ENCODE measurements at regions not wholly inside any gene's neighbourhood (a gene's known extent, or its start where the extent isn't known, plus 50 kb on each side); places are given as distances from the start of the nearest gene placed in this dataset.

GRCh38 chr6:6717953-6718352, 129.4 kb downstream of the LY86 start:
- Histone ChIP-seq H3K4me1 (peaks cover 15 to 36% (median 26%) of the 10 kb centered on the region in 4 donors), H3K9me3 (no peaks in the 10 kb centered on the region), H3K27ac (peak overlapping the region in 1 of 5 donors; percentile 48), H3K4me3 (no peak overlapping the region), H3K27me3 (no peaks in the 10 kb centered on the region), H3K36me3 (no peaks in the 10 kb centered on the region)
- WGBS, 5 donors: 39 to 45% (median 42%) methylated on average over 3 of the region's 3 CpGs
- intact Hi-C loops (cut with DNase I; ENCODE audit: low total_unique reads): no loop called here
- TF ChIP-seq POLR2AphosphoS5 (IDR thresholded peaks at IDR 0.05) (no peak), CTCF (IDR thresholded peaks at IDR 0.05) (no peak), POLR2A (IDR thresholded peaks at IDR 0.05) (no peak), EP300 (IDR thresholded peaks at IDR 0.05) (no peak)
- DNase-seq: peak in 1 of 2 donors; percentile 70

GRCh38 chr6:6721606-6722005, 133.1 kb downstream of the LY86 start:
- H3K27ac ChIP-seq: peak overlapping the region in 3 of 5 donors; percentile 21 to 68 (median 42)
- 16 to 44% (median 28%) methylated on average over 2 of the region's 2 CpGs for WGBS, 5 donors
- TF ChIP-seq CTCF (IDR thresholded peaks at IDR 0.05) (no peak), POLR2AphosphoS5 (IDR thresholded peaks at IDR 0.05) (no peak), EP300 (IDR thresholded peaks at IDR 0.05) (no peak), POLR2A (IDR thresholded peaks at IDR 0.05) (no peak)

GRCh38 chr6:6722195-6722594, 133.7 kb downstream of the LY86 start:
- Histone ChIP-seq H3K27me3 (no peaks in the 10 kb centered on the region), H3K4me1 (peaks cover 23 to 43% (median 31%) of the 10 kb centered on the region in 4 donors), H3K4me3 (no peak overlapping the region), H3K36me3 (no peaks in the 10 kb centered on the region), H3K9me3 (no peaks in the 10 kb centered on the region), H3K27ac (peak overlapping the region in 3 of 5 donors; percentile 21 to 68 (median 42))
- TF ChIP-seq POLR2AphosphoS5 (IDR thresholded peaks at IDR 0.05): no peak
- no peak for TF ChIP-seq CTCF (IDR thresholded peaks at IDR 0.05)
- TF ChIP-seq EP300 (IDR thresholded peaks at IDR 0.05): no peak
- no peak for TF ChIP-seq POLR2A (IDR thresholded peaks at IDR 0.05)
- intact Hi-C loops (cut with DNase I; ENCODE audit: low total_unique reads): no loop called here
- WGBS, 5 donors: 72 to 78% (median 74%) methylated on average over 5 of the region's 5 CpGs
- DNase-seq: no peak

More at GRCh38 chr6:6721606-6722005, 133.1 kb downstream of the LY86 start:
- peak; percentile 36 to 68 for DNase-seq
- Histone ChIP-seq H3K4me1 (peaks cover 23 to 43% (median 31%) of the 10 kb centered on the region in 4 donors), H3K36me3 (no peaks in the 10 kb centered on the region), H3K27me3 (no peaks in the 10 kb centered on the region), H3K9me3 (no peaks in the 10 kb centered on the region), H3K4me3 (no peak overlapping the region)
- intact Hi-C loops (cut with DNase I; ENCODE audit: low total_unique reads): no loop called here

GRCh38 chr6:6723361-6723760, 134.8 kb downstream of the LY86 start:
- H3K36me3 ChIP-seq: no peaks in the 10 kb centered on the region
- H3K27ac ChIP-seq: peak overlapping the region; percentile 48 to 88 (median 80)
- no peak for DNase-seq
- intact Hi-C loops (cut with DNase I; ENCODE audit: low total_unique reads): no loop called here
- TF ChIP-seq POLR2A (IDR thresholded peaks at IDR 0.05) (no peak), CTCF (IDR thresholded peaks at IDR 0.05) (no peak), POLR2AphosphoS5 (IDR thresholded peaks at IDR 0.05) (no peak), EP300 (IDR thresholded peaks at IDR 0.05) (no peak)
- no peak overlapping the region for H3K4me3 ChIP-seq
- no peaks in the 10 kb centered on the region for H3K9me3 ChIP-seq
- WGBS, 5 donors: 48 to 88% (median 57%) methylated on average over 1 of the region's 1 CpG
- peaks cover 23 to 43% (median 29%) of the 10 kb centered on the region in 4 donors for H3K4me1 ChIP-seq
- no peaks in the 10 kb centered on the region for H3K27me3 ChIP-seq

All from stomach (tissue), 8 donors.